CD14-positive monocyte (primary cell): ENCODE measurements at regions not wholly inside any gene's neighbourhood (a gene's known extent, or its start where the extent isn't known, plus 50 kb on each side); places are given as distances from the start of the nearest gene placed in this dataset.

Experiments used
- DNase-seq, 3 donors: peaks; one replicate each; pipeline ENCODE4 v3.0.0-alpha.2; 2011 to 2022
- H2AFZ ChIP-seq: 2 replicates; pipeline ENCODE4 v1.6.0; 2012; ENCODE audit warnings: mild to moderate bottlenecking, low read depth, low read length, inconsistent platforms; ENCODE audit not compliant: insufficient read depth, poor library complexity, severe bottlenecking
- H3K27ac ChIP-seq, 2 donors: 1 replicate in 1 of 2; 2 replicates in 1 of 2; pipeline ENCODE4 v1.5.1; 2012 to 2013; ENCODE audit warnings: low read length in 2 of 2, control low read depth in 1 of 2, inconsistent platforms in 1 of 2, low read depth in 1 of 2, mild to moderate bottlenecking in 1 of 2
- H3K27me3 ChIP-seq, 2 donors: one replicate each; pipeline versions ENCODE4 v1.6.0 to v1.6.1; 2011 to 2013; ENCODE audit warnings: low read length in 2 of 2; ENCODE audit not compliant: control insufficient read depth in 2 of 2, insufficient read depth in 2 of 2
- H3K36me3 ChIP-seq, 2 donors: replicated peaks in 1 of 2; 1 replicate in 1 of 2; 2 replicates in 1 of 2; pipeline versions ENCODE4 v1.5.1 to v1.6.1; 2012 to 2013; ENCODE audit warnings: low read length in 2 of 2, control low read depth in 1 of 2, inconsistent platforms in 1 of 2, mild to moderate bottlenecking in 1 of 2; ENCODE audit not compliant: insufficient read depth in 2 of 2, control insufficient read depth in 1 of 2
- H3K4me1 ChIP-seq, 2 donors: 1 replicate in 1 of 2; 2 replicates in 1 of 2; pipeline versions ENCODE4 v1.5.1 to v1.6.1; 2012 to 2013; ENCODE audit warnings: low read length in 2 of 2, control low read depth in 1 of 2, inconsistent platforms in 1 of 2, mild to moderate bottlenecking in 1 of 2, moderate library complexity in 1 of 2; ENCODE audit not compliant: insufficient read depth in 2 of 2, control insufficient read depth in 1 of 2
- H3K4me2 ChIP-seq: replicated peaks from 2 replicates; pipeline ENCODE3; 2012; ENCODE audit warnings: low read length, moderate library complexity, mild to moderate bottlenecking; ENCODE audit not compliant: poor library complexity, severe bottlenecking; ENCODE audit errors: extremely low read depth
- H3K4me3 ChIP-seq, 3 experiments: fragments of 200-600 bp in 1 of 3; sonication (generic) in 1 of 3; replicated peaks in 1 of 3; 1 replicate in 2 of 3; 2 replicates in 1 of 3; pipeline ENCODE4 v1.5.1; 2011 to 2013; ENCODE audit warnings: low read length in 3 of 3, mild to moderate bottlenecking in 3 of 3, control low read depth in 2 of 3, low read depth in 2 of 3, inconsistent platforms in 1 of 3, moderate library complexity in 1 of 3
- H3K79me2 ChIP-seq: 2 replicates; pipeline ENCODE4 v1.6.0; 2012; ENCODE audit warnings: mild to moderate bottlenecking, control low read depth, inconsistent platforms, low read length, moderate library complexity; ENCODE audit not compliant: insufficient read depth
- H3K9ac ChIP-seq: 2 replicates; pipeline ENCODE4 v1.6.0; 2017; ENCODE audit warnings: low read length, mild to moderate bottlenecking; ENCODE audit not compliant: insufficient read depth, poor library complexity, severe bottlenecking
- H3K9me3 ChIP-seq, 2 donors: replicated peaks in 1 of 2; 1 replicate in 1 of 2; 2 replicates in 1 of 2; pipeline versions ENCODE4 v1.5.1 to v1.6.1; 2012 to 2013; ENCODE audit warnings: low read length in 2 of 2, control low read depth in 1 of 2; ENCODE audit not compliant: control insufficient read depth in 1 of 2, insufficient read depth in 1 of 2
- H4K20me1 ChIP-seq: 2 replicates; pipeline ENCODE4 v1.6.0; 2012; ENCODE audit warnings: mild to moderate bottlenecking, low read length, control low read depth, moderate library complexity; ENCODE audit not compliant: insufficient read depth
- H3K27ac Mint-ChIP-seq, 7 donors: one replicate each; pipeline ENCODE4 v1.8.0; 2020; ENCODE audit warnings: mild to moderate bottlenecking in 7 of 7, mixed read lengths in 7 of 7, moderate library complexity in 6 of 7, inconsistent platforms in 2 of 7
- H3K27me3 Mint-ChIP-seq, 3 donors: one replicate each; pipeline ENCODE4 v1.8.0; 2021 to 2022; ENCODE audit warnings: low read depth in 3 of 3, mild to moderate bottlenecking in 3 of 3, mixed read lengths in 3 of 3, moderate library complexity in 3 of 3, inconsistent platforms in 1 of 3
- H3K36me3 Mint-ChIP-seq, 2 donors: one replicate each; pipeline ENCODE4 v1.8.0; 2020; ENCODE audit warnings: mixed read lengths in 2 of 2, inconsistent platforms in 1 of 2, mild to moderate bottlenecking in 1 of 2
- H3K4me1 Mint-ChIP-seq: one replicate; pipeline ENCODE4 v1.8.0; 2020; ENCODE audit warnings: mild to moderate bottlenecking, mixed read lengths
- H3K4me3 Mint-ChIP-seq, 2 donors: one replicate each; pipeline ENCODE4 v1.8.0; 2020; ENCODE audit warnings: mild to moderate bottlenecking in 2 of 2, mixed read lengths in 2 of 2, moderate library complexity in 1 of 2
- H3K9me3 Mint-ChIP-seq, 7 donors: one replicate each; pipeline ENCODE4 v1.8.0; 2020 to 2022; ENCODE audit warnings: mixed read lengths in 7 of 7, mild to moderate bottlenecking in 6 of 7, moderate library complexity in 6 of 7, inconsistent platforms in 2 of 7
- WGBS: methylation state at CpG from one replicate; pipeline ENCODE4 v1.1.5; 2013; ENCODE audit warnings: missing lambda C conversion rate; ENCODE audit not compliant: insufficient coverage; 5-methylcytosine and 5-hydroxymethylcytosine counted together
- intact Hi-C, 2 donors: fragments of 100-400 bp; cut with micrococcal nuclease; formaldehyde crosslinking; loops; one replicate each; pipeline versions ENCODE4 v1.15.0 to v1.15.1; 2023
- TF ChIP-seq, protein P1 (sequence below): fragments of 200-600 bp; IDR thresholded peaks from one replicate; pipeline ENCODE4 v1.8.0; 2022; ENCODE audit warnings: antibody characterized with exemption, mild to moderate bottlenecking

GRCh38 chr6:14259594-14260152 lies 142.1 kb downstream of the CD83 start:
- H3K4me3 Mint-ChIP-seq: no peak overlapping the region
- H3K9ac ChIP-seq: no peak overlapping the region
- WGBS: 96% methylated on average over 7 of the region's 8 CpGs
- TF ChIP-seq, protein P1, sequence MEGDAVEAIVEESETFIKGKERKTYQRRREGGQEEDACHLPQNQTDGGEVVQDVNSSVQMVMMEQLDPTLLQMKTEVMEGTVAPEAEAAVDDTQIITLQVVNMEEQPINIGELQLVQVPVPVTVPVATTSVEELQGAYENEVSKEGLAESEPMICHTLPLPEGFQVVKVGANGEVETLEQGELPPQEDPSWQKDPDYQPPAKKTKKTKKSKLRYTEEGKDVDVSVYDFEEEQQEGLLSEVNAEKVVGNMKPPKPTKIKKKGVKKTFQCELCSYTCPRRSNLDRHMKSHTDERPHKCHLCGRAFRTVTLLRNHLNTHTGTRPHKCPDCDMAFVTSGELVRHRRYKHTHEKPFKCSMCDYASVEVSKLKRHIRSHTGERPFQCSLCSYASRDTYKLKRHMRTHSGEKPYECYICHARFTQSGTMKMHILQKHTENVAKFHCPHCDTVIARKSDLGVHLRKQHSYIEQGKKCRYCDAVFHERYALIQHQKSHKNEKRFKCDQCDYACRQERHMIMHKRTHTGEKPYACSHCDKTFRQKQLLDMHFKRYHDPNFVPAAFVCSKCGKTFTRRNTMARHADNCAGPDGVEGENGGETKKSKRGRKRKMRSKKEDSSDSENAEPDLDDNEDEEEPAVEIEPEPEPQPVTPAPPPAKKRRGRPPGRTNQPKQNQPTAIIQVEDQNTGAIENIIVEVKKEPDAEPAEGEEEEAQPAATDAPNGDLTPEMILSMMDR: no peak
- no peak overlapping the region for H2AFZ ChIP-seq
- intact Hi-C loops: no loop called here
- no peaks in the 10 kb centered on the region for H3K27me3 ChIP-seq
- H3K4me1 Mint-ChIP-seq: no peaks in the 10 kb centered on the region
- no peak overlapping the region for H3K27ac Mint-ChIP-seq
- no peaks in the 10 kb centered on the region for H4K20me1 ChIP-seq
- H3K9me3 ChIP-seq: peaks cover 9 to 15% of the 10 kb centered on the region in 2 donors
- no peaks in the 10 kb centered on the region for H3K4me1 ChIP-seq
- H3K36me3 Mint-ChIP-seq: no peaks in the 10 kb centered on the region
- no peak overlapping the region for H3K4me3 ChIP-seq
- no peaks in the 10 kb centered on the region for H3K36me3 ChIP-seq
- H3K9me3 Mint-ChIP-seq: peaks cover 7 to 21% (median 20%) of the 10 kb centered on the region in 7 donors
- DNase-seq: no peak
- H3K27ac ChIP-seq: no peak overlapping the region
- H3K4me2 ChIP-seq: no peak overlapping the region
- H3K27me3 Mint-ChIP-seq: no peaks in the 10 kb centered on the region
- H3K79me2 ChIP-seq: no peaks in the 10 kb centered on the region

GRCh38 chr6:14260839-14261238 lies 143.3 kb downstream of the CD83 start:
- Histone ChIP-seq H3K36me3 (no peaks in the 10 kb centered on the region), H3K4me3 (no peak overlapping the region), H3K9ac (no peak overlapping the region), H3K9me3 (peaks cover 9 to 15% of the 10 kb centered on the region in 2 donors), H3K79me2 (no peaks in the 10 kb centered on the region), H3K4me1 (no peaks in the 10 kb centered on the region), H3K27ac (no peak overlapping the region), H3K27me3 (no peaks in the 10 kb centered on the region), H3K4me2 (no peak overlapping the region), H4K20me1 (no peaks in the 10 kb centered on the region), H2AFZ (no peak overlapping the region)
- intact Hi-C loops: no loop called here
- Mint-ChIP-seq H3K27ac (no peak overlapping the region), H3K36me3 (no peaks in the 10 kb centered on the region), H3K4me1 (no peaks in the 10 kb centered on the region), H3K9me3 (peaks cover 12 to 25% (median 22%) of the 10 kb centered on the region in 7 donors), H3K4me3 (no peak overlapping the region), H3K27me3 (peaks cover 0 to 2% (median 0%) of the 10 kb centered on the region in 3 donors)
- WGBS: no CpG with 5 or more reads among the region's 1 CpG
- no peak for DNase-seq
- TF ChIP-seq, protein P1: no peak
